ENCODE measurements at regions not wholly inside any gene's neighbourhood (a gene's known extent, or its start where the extent isn't known, plus 50 kb on each side); places are given as distances from the start of the nearest gene placed in this dataset.

DNA sequence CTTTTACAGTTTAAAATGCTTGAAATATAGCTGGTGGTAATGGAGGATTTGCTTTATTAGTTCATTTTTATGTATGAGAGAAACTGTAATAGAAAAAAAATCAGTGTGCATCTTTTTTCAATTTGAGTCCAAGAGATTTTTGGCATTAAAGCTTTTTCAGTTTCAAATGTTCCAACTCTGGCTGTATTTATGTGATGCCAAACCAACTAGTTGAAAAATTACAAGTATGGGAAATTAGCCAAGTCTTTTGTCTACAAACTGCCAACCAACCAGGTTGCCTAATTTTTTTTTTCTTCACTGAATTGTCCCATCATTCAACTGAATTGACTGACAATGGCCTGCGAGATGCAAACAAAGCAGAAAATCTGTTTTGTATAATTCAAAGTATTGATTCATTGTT, 95.7 kb downstream of the ICOS start:
- H3K4me3 ChIP-seq (ENCODE audit: low read length): no peak overlapping the region
- TF ChIP-seq, protein P1, sequence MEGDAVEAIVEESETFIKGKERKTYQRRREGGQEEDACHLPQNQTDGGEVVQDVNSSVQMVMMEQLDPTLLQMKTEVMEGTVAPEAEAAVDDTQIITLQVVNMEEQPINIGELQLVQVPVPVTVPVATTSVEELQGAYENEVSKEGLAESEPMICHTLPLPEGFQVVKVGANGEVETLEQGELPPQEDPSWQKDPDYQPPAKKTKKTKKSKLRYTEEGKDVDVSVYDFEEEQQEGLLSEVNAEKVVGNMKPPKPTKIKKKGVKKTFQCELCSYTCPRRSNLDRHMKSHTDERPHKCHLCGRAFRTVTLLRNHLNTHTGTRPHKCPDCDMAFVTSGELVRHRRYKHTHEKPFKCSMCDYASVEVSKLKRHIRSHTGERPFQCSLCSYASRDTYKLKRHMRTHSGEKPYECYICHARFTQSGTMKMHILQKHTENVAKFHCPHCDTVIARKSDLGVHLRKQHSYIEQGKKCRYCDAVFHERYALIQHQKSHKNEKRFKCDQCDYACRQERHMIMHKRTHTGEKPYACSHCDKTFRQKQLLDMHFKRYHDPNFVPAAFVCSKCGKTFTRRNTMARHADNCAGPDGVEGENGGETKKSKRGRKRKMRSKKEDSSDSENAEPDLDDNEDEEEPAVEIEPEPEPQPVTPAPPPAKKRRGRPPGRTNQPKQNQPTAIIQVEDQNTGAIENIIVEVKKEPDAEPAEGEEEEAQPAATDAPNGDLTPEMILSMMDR (conservative IDR thresholded peaks at IDR 0.05; ENCODE audit: low read length): no peak
- DNase-seq (ENCODE audit: low read depth): no peak

DNA sequence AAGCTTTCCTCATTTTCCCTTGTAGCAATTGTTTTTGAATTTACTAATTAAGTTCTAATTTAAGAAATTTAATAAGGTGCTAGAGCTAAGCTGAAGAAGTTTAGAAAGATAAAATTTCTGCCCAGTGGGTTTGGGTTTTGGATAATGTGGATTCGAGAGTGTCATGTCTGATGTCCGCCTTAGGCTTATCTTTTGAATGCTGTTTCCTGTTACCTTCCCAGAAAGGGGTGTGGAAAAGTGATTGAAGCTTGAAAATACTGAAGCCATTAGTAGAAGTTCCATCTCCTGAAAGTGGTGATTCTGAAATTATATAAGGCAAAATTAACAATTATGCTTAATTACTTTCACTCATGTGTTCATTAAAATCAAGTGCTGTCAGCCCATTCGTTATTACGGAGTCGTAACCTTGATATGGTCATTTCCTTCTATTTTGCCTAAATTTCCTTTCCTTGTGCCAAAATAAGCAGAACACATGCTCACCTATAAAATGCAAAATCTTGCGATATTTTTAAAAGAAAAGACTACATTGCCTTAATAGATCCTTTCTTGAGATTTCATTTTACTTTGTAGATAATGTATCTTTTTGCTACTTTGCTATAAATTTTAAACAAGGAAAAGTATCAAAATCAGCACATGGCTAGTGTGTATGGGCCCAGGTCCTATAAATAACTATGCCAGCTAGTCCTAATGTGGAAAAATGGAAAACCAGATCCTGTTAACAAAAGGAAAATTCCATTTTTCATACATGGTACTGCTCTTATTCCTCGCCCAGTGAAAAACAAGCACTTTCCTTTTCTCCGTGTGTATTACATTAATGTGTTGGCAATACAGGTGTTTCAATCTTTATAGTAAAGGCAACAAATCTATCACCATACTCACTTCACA, 97.3 kb downstream of the ICOS start:
- H3K4me3 ChIP-seq (ENCODE audit: low read length): no peak overlapping the region
- TF ChIP-seq, protein P1 (conservative IDR thresholded peaks at IDR 0.05; ENCODE audit: low read length): no peak
- DNase-seq (ENCODE audit: low read depth): no peak

DNA sequence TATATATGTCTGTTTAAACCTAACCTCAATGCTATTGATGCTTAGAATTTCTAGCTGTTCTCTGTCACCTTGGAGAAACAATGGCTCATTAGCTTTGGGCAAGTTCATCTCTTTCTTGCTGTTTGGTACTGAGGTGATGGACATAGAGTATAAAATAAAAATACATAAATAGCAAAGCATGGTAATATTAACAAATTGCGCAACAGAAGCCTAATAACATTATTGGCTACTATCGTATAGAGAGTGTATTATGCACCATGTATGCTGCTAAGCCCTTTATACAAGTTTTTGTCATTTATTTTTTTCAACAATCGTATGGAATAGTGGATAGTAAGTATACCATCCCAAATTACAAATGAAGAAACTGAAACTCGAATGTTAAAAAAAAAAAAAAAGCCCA, 100.1 kb downstream of the ICOS start:
- TF ChIP-seq, protein P1 (conservative IDR thresholded peaks at IDR 0.05; ENCODE audit: low read length): no peak
- DNase-seq (ENCODE audit: low read depth): no peak
- no peak overlapping the region for H3K4me3 ChIP-seq (ENCODE audit: low read length)

DNA sequence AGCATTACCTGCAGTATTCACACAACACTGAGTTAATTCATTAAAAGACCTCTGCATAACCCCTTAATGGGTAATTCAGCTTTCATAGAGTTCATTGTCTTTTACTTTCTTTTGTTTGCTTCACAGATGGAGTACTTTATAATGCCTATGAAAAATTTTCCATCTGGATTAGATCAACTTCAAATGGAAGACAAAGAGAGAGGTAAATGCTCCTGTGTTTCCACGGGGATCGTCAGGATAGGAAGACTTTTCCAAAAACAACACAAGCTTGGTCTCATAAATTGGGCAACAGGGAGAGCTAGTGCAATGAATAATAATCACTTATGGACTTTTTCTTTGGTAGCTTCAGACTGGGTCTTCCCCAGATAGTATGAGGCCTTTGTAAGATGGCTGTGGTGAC, 100.7 kb downstream of the ICOS start:
- no peak overlapping the region for H3K4me3 ChIP-seq (ENCODE audit: low read length)
- DNase-seq (ENCODE audit: low read depth): no peak
- TF ChIP-seq, protein P1 (conservative IDR thresholded peaks at IDR 0.05; ENCODE audit: low read length): no peak

DNA sequence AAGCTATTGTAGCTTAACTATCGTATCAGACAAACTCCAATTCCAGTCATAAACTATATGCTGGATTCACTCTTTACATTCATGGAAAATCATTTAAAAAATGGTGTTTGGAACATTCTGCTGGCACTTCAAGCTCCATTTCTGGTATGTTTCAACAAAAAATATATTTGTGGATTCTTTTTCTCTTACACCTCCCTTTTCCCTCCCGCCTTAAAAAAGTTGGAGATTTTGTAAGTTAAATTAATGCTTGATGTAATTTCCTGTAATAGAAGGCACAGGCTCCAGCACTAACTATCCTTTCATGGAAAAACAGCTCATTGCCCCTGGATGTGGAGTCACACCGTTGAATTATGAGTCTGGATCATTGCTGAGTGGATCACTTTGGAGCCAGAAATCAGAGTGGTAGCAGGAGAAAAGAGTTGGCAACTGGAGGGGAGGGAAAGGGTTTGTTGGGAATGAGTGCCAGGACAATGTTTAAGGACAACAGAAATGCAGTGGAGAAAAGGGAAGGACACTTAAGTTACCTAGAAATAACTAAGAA, 102.8 kb downstream of the ICOS start:
- no peak for DNase-seq (ENCODE audit: low read depth)
- no peak overlapping the region for H3K4me3 ChIP-seq (ENCODE audit: low read length)
- TF ChIP-seq, protein P1 (conservative IDR thresholded peaks at IDR 0.05; ENCODE audit: low read length): no peak

DNA sequence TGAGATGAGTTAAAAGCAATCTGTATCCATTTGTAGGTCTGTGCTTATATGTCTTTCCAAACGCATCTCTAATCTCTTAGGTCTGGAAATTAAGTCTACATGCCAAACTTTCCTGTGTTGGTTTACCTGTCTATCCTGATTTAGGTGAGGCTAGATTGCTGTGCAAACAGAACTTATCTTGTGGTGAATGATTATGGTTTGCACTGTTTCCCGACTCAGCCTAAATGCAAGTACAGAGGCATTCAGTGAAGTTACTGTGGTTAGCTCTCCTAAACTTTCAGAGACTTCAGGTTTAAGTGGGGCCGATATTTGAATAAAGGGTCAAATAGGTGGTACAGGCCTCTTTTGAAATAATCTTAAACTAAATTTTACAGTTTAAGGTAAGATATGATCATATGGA, 103.5 kb downstream of the ICOS start:
- no peak for DNase-seq (ENCODE audit: low read depth)
- TF ChIP-seq, protein P1 (conservative IDR thresholded peaks at IDR 0.05; ENCODE audit: low read length): no peak
- H3K4me3 ChIP-seq (ENCODE audit: low read length): no peak overlapping the region

DNA sequence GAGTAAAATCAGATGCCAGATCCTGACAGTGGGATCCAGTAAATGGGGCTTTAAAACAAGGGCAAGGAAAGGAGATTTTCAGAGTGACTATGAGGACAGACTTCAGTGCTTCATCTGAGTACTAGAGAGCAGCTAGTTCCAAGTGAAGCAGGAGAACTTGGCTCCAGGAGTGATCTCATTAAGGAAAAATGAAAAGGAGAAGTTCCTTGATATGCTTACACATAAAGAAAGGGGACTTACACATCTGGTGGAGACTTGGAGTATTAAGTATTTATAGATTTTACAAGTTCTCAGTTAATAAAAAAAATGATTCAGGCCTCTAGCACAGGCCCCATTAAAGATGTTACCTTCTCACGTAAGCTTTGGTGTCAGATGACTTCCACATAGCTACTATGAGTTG, 105.8 kb downstream of the ICOS start:
- TF ChIP-seq, protein P1 (conservative IDR thresholded peaks at IDR 0.05; ENCODE audit: low read length): no peak
- no peak overlapping the region for H3K4me3 ChIP-seq (ENCODE audit: low read length)
- no peak for DNase-seq (ENCODE audit: low read depth)

Measured in AG10803 (cell line).